Suprapubic skin (tissue), 2 donors: ENCODE measurements at regions not wholly inside any gene's neighbourhood (a gene's known extent, or its start where the extent isn't known, plus 50 kb on each side); places are given as distances from the start of the nearest gene placed in this dataset.

ENCODE experiments used
- EP300 ChIP-seq: sonication (generic); formaldehyde crosslinking; IDR thresholded peaks from one replicate; pipeline ENCODE4 v1.6.1; 2017; ENCODE audit warnings: antibody characterized with exemption
- POLR2A ChIP-seq, 2 donors: fragments of 450-650 bp; IDR thresholded peaks; one replicate each; pipeline ENCODE4 v1.6.1; 2017; ENCODE audit warnings: antibody characterized with exemption in 2 of 2, mild to moderate bottlenecking in 2 of 2, moderate library complexity in 2 of 2

- no peak for TF ChIP-seq EP300
- no peak for TF ChIP-seq POLR2A (IDR thresholded peaks at IDR 0.05)
Observed at GRCh38 chr6:170051229-170052172, 239.4 kb downstream of the DLL1 start.
